GM23338 (cell line): ENCODE measurements at regions not wholly inside any gene's neighbourhood (a gene's known extent, or its start where the extent isn't known, plus 50 kb on each side); places are given as distances from the start of the nearest gene placed in this dataset.

Experiments
- EZH2 ChIP-seq: fragments of 200-600 bp; sonication (generic); IDR thresholded peaks from one replicate; pipeline ENCODE4 v1.8.0; 2017; ENCODE audit warnings: antibody characterized with exemption, mild to moderate bottlenecking, low read depth; ENCODE audit not compliant: unreplicated experiment
- JUNB ChIP-seq: IDR thresholded peaks from one replicate; pipeline ENCODE4 v1.6.1; 2016; ENCODE audit warnings: antibody characterized with exemption; ENCODE audit not compliant: unreplicated experiment
- TF ChIP-seq, protein P1 (sequence below), 2 experiments: fragments of 200-600 bp in 1 of 2; sonication (generic) in 1 of 2; conservative IDR thresholded peaks; 2 replicates each; pipeline versions ENCODE4 v1.5.1 to v1.6.1; 2016 to 2017; ENCODE audit warnings: antibody characterized with exemption in 2 of 2, low read depth in 2 of 2, mild to moderate bottlenecking in 2 of 2, moderate library complexity in 1 of 2

DNA sequence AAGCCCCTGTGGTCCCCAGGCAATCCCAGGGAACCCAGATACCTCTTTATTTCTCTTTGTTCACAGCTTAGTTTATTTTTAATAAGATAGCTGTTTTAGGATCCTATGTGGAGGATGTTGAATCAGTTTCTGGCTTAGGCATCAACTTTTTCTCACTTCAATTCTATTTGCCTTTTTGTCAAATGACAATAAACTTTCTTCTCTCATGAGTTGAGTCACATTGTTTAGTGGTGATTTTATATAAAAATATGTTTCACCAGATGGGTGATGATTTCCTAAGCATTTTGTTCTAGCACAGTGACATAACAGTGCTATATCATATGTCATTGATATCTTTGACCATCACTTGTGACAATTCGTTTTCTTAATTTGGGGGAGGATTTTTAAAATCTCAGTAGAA is 198.1 kb upstream of the PUDP start:
- TF ChIP-seq, protein P1, sequence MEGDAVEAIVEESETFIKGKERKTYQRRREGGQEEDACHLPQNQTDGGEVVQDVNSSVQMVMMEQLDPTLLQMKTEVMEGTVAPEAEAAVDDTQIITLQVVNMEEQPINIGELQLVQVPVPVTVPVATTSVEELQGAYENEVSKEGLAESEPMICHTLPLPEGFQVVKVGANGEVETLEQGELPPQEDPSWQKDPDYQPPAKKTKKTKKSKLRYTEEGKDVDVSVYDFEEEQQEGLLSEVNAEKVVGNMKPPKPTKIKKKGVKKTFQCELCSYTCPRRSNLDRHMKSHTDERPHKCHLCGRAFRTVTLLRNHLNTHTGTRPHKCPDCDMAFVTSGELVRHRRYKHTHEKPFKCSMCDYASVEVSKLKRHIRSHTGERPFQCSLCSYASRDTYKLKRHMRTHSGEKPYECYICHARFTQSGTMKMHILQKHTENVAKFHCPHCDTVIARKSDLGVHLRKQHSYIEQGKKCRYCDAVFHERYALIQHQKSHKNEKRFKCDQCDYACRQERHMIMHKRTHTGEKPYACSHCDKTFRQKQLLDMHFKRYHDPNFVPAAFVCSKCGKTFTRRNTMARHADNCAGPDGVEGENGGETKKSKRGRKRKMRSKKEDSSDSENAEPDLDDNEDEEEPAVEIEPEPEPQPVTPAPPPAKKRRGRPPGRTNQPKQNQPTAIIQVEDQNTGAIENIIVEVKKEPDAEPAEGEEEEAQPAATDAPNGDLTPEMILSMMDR (conservative IDR thresholded peaks at IDR 0.05; ENCODE audit: low read depth in 2 of 2) = no peak
- no peak for TF ChIP-seq EZH2
- TF ChIP-seq JUNB = no peak
